ENCODE measurements at regions not wholly inside any gene's neighbourhood (a gene's known extent, or its start where the extent isn't known, plus 50 kb on each side); places are given as distances from the start of the nearest gene placed in this dataset.

DNA sequence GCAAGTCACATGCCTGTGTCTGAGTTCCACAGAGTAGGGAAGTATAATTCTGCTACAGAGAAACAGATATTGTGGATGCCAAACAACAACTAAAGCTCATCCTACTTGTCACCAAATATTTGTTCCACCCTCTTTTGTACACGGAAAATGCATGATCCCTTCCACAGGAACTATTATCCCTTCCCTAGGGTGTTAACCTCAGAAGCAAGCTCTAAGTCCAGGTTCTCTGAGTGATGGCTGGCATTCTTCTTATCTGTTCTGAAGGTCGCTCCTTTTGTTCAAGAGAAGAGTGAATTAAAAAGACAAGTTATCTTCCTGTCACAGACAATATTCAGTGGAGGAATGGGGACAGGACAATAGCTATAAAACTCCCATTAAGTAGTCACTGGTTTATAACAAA is 460.1 kb upstream of the GCFC2 start:
- no peaks in the 10 kb centered on the region for H3K9me2 ChIP-seq (replicated peaks; ENCODE audit: low read depth, low read length)
- H3K79me2 ChIP-seq (ENCODE audit: insufficient read depth, low read length) = no peaks in the 10 kb centered on the region
- no peak overlapping the region for H3K4me3 ChIP-seq (ENCODE audit: low read length, poor library complexity, severe bottlenecking)
- no peak for TF ChIP-seq CTCF (conservative IDR thresholded peaks at IDR 0.05; ENCODE audit: low read length)
- TF ChIP-seq EZH2phosphoT487 (IDR thresholded peaks at IDR 0.05; ENCODE audit: borderline replicate concordance) = no peak
- H3K4me2 ChIP-seq (ENCODE audit: low read depth, low read length, poor library complexity, severe bottlenecking) = no peak overlapping the region
- no peaks in the 10 kb centered on the region for H3K27me3 ChIP-seq (ENCODE audit: insufficient read depth, low read length, poor library complexity, severe bottlenecking)
- H4K20me1 ChIP-seq (ENCODE audit: insufficient read depth, low read length, poor library complexity, severe bottlenecking) = no peaks in the 10 kb centered on the region
- no peaks in the 10 kb centered on the region for H3K4me1 ChIP-seq (ENCODE audit: insufficient read depth, low read length, poor library complexity, severe bottlenecking)
- no peaks in the 10 kb centered on the region for H3F3A ChIP-seq (ENCODE audit: low read depth)
- no peaks in the 10 kb centered on the region for H3K9me3 ChIP-seq (ENCODE audit: insufficient read depth, low read depth, low read length)
- H3K36me3 ChIP-seq (ENCODE audit: insufficient read depth, low read length) = no peaks in the 10 kb centered on the region
- H2AFZ ChIP-seq (ENCODE audit: low read length) = no peak overlapping the region
- H3K9ac ChIP-seq (ENCODE audit: low read depth, low read length, poor library complexity, severe bottlenecking) = no peak overlapping the region

DNA sequence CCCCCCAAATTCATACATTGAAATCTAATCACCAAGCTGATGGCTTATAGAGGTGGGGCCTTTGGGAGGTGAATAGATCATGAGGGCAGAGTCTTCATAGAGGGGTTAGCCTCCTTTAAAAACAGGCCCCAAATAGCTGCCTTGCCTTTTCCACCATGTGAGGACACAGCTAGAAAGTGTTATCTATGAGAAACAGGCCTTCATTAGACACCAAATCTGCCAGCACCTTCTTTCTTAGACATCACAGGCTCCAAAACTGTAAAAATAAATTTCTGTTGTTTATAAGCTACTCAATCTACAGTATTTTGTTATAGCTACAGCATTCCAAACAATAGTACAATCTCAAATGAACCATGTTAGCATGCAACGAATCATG is 459.3 kb upstream of the GCFC2 start:
- H3K79me2 ChIP-seq (ENCODE audit: insufficient read depth, low read length) = no peaks in the 10 kb centered on the region
- TF ChIP-seq EZH2phosphoT487 (IDR thresholded peaks at IDR 0.05; ENCODE audit: borderline replicate concordance) (no peak), CTCF (conservative IDR thresholded peaks at IDR 0.05; ENCODE audit: low read length) (no peak)
- no peaks in the 10 kb centered on the region for H4K20me1 ChIP-seq (ENCODE audit: insufficient read depth, low read length, poor library complexity, severe bottlenecking)
- no peak overlapping the region for H3K9ac ChIP-seq (ENCODE audit: low read depth, low read length, poor library complexity, severe bottlenecking)
- H3K4me2 ChIP-seq (ENCODE audit: low read depth, low read length, poor library complexity, severe bottlenecking) = no peak overlapping the region
- H3K36me3 ChIP-seq (ENCODE audit: insufficient read depth, low read length) = no peaks in the 10 kb centered on the region
- no peaks in the 10 kb centered on the region for H3K27me3 ChIP-seq (ENCODE audit: insufficient read depth, low read length, poor library complexity, severe bottlenecking)
- H2AFZ ChIP-seq (ENCODE audit: low read length) = no peak overlapping the region
- H3K4me3 ChIP-seq (ENCODE audit: low read length, poor library complexity, severe bottlenecking) = no peak overlapping the region
- no peaks in the 10 kb centered on the region for H3K9me3 ChIP-seq (ENCODE audit: insufficient read depth, low read depth, low read length)
- no peaks in the 10 kb centered on the region for H3K4me1 ChIP-seq (ENCODE audit: insufficient read depth, low read length, poor library complexity, severe bottlenecking)
- no peaks in the 10 kb centered on the region for H3F3A ChIP-seq (ENCODE audit: low read depth)
- H3K9me2 ChIP-seq (replicated peaks; ENCODE audit: low read depth, low read length) = no peaks in the 10 kb centered on the region

DNA sequence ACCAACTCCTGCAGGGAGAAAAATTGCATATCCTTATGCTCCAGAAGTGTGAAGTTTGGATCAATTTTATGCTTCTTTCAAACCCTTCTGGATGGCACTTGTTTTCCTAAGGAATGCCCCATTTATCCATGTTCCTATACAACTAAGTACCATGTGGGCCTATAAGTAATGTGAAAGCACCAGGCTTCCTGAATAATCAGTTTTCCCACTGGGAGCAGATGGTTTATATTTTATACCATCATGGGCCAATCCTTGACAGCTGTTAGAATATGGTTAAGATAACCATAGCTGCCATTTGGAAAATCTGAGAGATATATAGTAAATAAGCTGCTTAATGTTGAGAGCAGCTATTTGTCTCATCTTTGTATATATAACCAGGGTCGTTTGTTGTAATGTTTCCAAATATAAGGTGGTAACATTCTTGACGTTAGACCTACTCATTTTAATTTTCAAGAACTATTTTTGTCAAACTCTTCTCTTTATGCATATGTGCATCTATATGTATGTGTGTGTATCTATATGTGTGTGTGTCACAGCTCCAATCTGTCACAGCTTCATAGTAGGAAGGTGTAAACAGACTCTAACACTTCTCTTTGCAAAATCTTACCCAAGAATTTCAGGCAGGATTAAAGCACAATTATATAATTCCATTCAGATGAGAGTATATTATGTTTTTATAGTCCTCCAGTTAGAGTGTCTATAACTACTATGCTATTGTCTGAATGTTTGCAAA is 458.7 kb upstream of the GCFC2 start:
- H4K20me1 ChIP-seq (ENCODE audit: insufficient read depth, low read length, poor library complexity, severe bottlenecking) = no peaks in the 10 kb centered on the region
- H3K9me3 ChIP-seq (ENCODE audit: insufficient read depth, low read depth, low read length) = no peaks in the 10 kb centered on the region
- H3K4me2 ChIP-seq (ENCODE audit: low read depth, low read length, poor library complexity, severe bottlenecking) = no peak overlapping the region
- no peaks in the 10 kb centered on the region for H3K9me2 ChIP-seq (replicated peaks; ENCODE audit: low read depth, low read length)
- H3F3A ChIP-seq (ENCODE audit: low read depth) = no peaks in the 10 kb centered on the region
- TF ChIP-seq CTCF (conservative IDR thresholded peaks at IDR 0.05; ENCODE audit: low read length) = no peak
- TF ChIP-seq EZH2phosphoT487 (IDR thresholded peaks at IDR 0.05; ENCODE audit: borderline replicate concordance) = no peak
- no peak overlapping the region for H2AFZ ChIP-seq (ENCODE audit: low read length)
- H3K79me2 ChIP-seq (ENCODE audit: insufficient read depth, low read length) = no peaks in the 10 kb centered on the region
- H3K4me1 ChIP-seq (ENCODE audit: insufficient read depth, low read length, poor library complexity, severe bottlenecking) = no peaks in the 10 kb centered on the region
- no peaks in the 10 kb centered on the region for H3K27me3 ChIP-seq (ENCODE audit: insufficient read depth, low read length, poor library complexity, severe bottlenecking)
- H3K9ac ChIP-seq (ENCODE audit: low read depth, low read length, poor library complexity, severe bottlenecking) = no peak overlapping the region
- H3K36me3 ChIP-seq (ENCODE audit: insufficient read depth, low read length) = no peaks in the 10 kb centered on the region
- H3K4me3 ChIP-seq (ENCODE audit: low read length, poor library complexity, severe bottlenecking) = no peak overlapping the region
